GM12865 (cell line): ENCODE measurements at regions not wholly inside any gene's neighbourhood (a gene's known extent, or its start where the extent isn't known, plus 50 kb on each side); places are given as distances from the start of the nearest gene placed in this dataset.
A peak's percentile ranks its signal among the peaks of the same experiment; 100 is the strongest.

Source experiments
- DNase-seq: peaks from one replicate; pipeline ENCODE4 v3.0.0; 2010; ENCODE audit warnings: low read depth
- H3K4me3 ChIP-seq: 2 replicates; pipeline ENCODE4 v1.5.1; 2011; ENCODE audit warnings: mild to moderate bottlenecking, low read depth, low read length, control low read depth
- CTCF ChIP-seq: IDR thresholded peaks from 2 replicates; pipeline ENCODE4 v1.5.1; 2011; ENCODE audit warnings: low read length, control low read depth, low read depth, inconsistent platforms; ENCODE audit not compliant: insufficient read depth; ENCODE audit errors: missing control alignments

DNA sequence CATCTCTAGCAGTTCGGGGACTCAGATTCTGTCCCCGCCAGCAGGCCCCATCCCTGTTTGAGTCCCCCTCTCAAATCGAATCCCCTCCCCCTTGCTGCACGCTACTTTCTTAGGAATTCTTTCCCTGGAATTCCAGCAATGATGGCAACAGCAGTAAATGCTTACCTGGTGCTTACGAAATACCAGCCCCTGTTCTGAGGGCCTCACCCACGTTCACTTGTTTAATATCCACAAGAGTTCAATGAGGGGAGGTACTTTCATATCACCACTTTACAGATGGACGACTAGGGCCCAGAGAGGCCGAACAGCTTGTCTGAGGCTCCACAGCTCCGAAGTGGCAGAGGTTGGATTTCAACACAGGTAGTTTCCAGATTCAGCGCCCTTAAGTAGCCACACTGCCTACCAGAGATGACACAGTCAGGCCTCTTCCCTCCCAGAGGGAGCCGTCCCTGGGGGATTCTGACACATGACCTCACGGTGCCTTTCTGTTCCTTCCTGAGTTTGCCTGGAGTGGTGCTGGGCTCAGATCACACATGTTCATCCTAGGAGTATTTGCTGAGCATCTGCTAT is 120.7 kb upstream of the GSE1 start:
- no peak overlapping the region for H3K4me3 ChIP-seq
- DNase-seq = peak; percentile 43
- TF ChIP-seq CTCF = no peak

DNA sequence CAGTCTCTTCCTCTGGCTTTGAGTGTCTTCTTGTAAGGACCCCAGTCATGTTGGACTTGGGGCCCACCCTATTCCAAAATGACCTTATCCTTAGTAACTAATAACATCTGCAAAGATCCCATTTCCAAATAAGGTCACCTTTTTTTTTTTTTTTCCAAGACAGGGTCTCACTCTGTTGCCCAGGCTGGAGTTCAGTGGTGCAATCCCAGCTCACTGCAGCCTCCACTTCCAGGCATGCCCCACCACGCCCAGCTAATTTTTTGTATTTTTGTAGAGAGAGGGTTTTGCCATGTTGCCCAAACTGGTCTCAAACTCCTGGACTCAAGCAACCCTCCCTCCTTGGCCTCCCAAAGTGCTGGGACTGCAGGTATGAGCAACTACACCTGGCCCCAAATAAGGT is 118.8 kb upstream of the GSE1 start:
- DNase-seq = no peak
- no peak overlapping the region for H3K4me3 ChIP-seq
- TF ChIP-seq CTCF = no peak

DNA sequence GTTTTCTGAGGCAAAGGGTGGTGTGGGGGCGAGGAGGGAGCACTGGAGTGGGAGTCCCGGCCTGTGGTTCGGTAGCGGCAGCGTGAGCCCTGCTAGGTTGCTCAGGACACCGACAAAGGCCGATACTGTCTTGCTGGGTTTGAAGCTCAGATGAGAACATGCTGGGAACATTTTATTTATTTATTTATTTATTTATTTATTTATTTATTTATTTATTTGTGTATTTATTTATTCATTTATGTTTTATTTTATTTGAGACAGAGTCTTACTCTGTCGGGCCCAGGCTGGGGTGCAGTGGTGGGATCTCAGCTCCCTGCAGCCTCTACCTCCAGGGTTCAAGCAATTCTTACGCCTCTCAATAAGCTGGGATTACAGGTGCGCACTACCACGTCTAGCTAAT is 117.9 kb upstream of the GSE1 start:
- H3K4me3 ChIP-seq = no peak overlapping the region
- no peak for TF ChIP-seq CTCF
- no peak for DNase-seq

- no peak for DNase-seq
- no peak for TF ChIP-seq CTCF
- H3K4me3 ChIP-seq = no peak overlapping the region
These were observed 117.1 kb upstream of the GSE1 start for GRCh38 chr16:85495823-85496538.

GRCh38 chr16:85497622-85498314 is 115.4 kb upstream of the GSE1 start:
- no peak overlapping the region for H3K4me3 ChIP-seq
- DNase-seq = no peak
- no peak for TF ChIP-seq CTCF

GRCh38 chr16:85498607-85499006 is 114.5 kb upstream of the GSE1 start:
- no peak for TF ChIP-seq CTCF
- no peak overlapping the region for H3K4me3 ChIP-seq
- DNase-seq = peak; percentile 67

- DNase-seq = no peak
- TF ChIP-seq CTCF = no peak
- no peak overlapping the region for H3K4me3 ChIP-seq
These were observed 112.9 kb upstream of the GSE1 start for GRCh38 chr16:85500220-85500619.
